ENCODE measurements at regions not wholly inside any gene's neighbourhood (a gene's known extent, or its start where the extent isn't known, plus 50 kb on each side); places are given as distances from the start of the nearest gene placed in this dataset.
A peak's percentile ranks its signal among the peaks of the same experiment; 100 is the strongest.

DNA sequence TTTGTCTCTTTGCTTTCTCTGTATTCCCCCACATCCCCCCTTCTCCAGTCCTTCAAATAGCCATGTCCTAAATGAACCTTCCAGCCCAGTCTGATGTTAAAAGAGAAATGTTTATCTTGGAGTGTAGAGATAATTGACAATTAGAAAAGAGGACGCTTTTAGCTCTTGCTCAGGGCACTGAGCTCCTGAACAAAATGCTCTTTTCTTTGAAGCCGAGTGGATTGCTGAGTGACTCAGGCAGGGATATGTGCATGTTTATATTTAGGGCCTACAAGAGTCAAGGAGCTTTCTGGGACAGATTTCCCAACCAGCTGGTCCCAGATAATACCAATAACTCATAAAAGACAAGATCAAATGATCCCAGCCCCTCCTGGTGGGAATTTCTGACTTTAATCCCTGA is 88.0 kb upstream of the SETBP1 start:
- Mint-ChIP-seq H3K9me3 (no peaks in the 10 kb centered on the region), H3K4me3 (no peak overlapping the region), H3K27me3 (ENCODE audit: low read depth) (no peaks in the 10 kb centered on the region), H3K27ac (no peak overlapping the region), H3K36me3 (no peaks in the 10 kb centered on the region), H3K4me1 (peaks cover 11% of the 10 kb centered on the region)
- ATAC-seq (no peak), DNase-seq (ENCODE audit: low spot score) (no peak)
- CTCF ChIA-PET = interaction anchor here (0.7 kb wide), 1 partner anchor 140 kb away, joined by 3 read pairs; no protein-coding TSS in a partner anchor
- TF ChIP-seq, protein P1, sequence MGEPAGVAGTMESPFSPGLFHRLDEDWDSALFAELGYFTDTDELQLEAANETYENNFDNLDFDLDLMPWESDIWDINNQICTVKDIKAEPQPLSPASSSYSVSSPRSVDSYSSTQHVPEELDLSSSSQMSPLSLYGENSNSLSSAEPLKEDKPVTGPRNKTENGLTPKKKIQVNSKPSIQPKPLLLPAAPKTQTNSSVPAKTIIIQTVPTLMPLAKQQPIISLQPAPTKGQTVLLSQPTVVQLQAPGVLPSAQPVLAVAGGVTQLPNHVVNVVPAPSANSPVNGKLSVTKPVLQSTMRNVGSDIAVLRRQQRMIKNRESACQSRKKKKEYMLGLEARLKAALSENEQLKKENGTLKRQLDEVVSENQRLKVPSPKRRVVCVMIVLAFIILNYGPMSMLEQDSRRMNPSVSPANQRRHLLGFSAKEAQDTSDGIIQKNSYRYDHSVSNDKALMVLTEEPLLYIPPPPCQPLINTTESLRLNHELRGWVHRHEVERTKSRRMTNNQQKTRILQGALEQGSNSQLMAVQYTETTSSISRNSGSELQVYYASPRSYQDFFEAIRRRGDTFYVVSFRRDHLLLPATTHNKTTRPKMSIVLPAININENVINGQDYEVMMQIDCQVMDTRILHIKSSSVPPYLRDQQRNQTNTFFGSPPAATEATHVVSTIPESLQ (CRISPR knock-in tag; IDR thresholded peaks at IDR 0.05) = no peak
- TF ChIP-seq, protein P2, sequence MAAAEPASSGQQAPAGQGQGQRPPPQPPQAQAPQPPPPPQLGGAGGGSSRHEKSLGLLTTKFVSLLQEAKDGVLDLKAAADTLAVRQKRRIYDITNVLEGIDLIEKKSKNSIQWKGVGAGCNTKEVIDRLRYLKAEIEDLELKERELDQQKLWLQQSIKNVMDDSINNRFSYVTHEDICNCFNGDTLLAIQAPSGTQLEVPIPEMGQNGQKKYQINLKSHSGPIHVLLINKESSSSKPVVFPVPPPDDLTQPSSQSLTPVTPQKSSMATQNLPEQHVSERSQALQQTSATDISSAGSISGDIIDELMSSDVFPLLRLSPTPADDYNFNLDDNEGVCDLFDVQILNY (CRISPR knock-in tag; IDR thresholded peaks at IDR 0.05) = no peak
- TF ChIP-seq NR3C1 (CRISPR knock-in tag; conservative IDR thresholded peaks at IDR 0.05; ENCODE audit: low read depth) = no peak
- no peak for TF ChIP-seq JAZF1 (CRISPR knock-in tag; IDR thresholded peaks at IDR 0.05)
- TF ChIP-seq ZNF416 (CRISPR knock-in tag; IDR thresholded peaks at IDR 0.05) = no peak
- TF ChIP-seq, protein P3, sequence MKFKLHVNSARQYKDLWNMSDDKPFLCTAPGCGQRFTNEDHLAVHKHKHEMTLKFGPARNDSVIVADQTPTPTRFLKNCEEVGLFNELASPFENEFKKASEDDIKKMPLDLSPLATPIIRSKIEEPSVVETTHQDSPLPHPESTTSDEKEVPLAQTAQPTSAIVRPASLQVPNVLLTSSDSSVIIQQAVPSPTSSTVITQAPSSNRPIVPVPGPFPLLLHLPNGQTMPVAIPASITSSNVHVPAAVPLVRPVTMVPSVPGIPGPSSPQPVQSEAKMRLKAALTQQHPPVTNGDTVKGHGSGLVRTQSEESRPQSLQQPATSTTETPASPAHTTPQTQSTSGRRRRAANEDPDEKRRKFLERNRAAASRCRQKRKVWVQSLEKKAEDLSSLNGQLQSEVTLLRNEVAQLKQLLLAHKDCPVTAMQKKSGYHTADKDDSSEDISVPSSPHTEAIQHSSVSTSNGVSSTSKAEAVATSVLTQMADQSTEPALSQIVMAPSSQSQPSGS (CRISPR knock-in tag; IDR thresholded peaks at IDR 0.05; ENCODE audit: borderline replicate concordance, low read depth) = no peak
- no peak for TF ChIP-seq CREM (CRISPR knock-in tag; IDR thresholded peaks at IDR 0.05)
- TF ChIP-seq IRF2 (CRISPR knock-in tag; IDR thresholded peaks at IDR 0.05; ENCODE audit: borderline replicate concordance, low read depth) = no peak
- no peak for TF ChIP-seq ZNF671 (CRISPR knock-in tag; IDR thresholded peaks at IDR 0.05)
- TF ChIP-seq, protein P4, sequence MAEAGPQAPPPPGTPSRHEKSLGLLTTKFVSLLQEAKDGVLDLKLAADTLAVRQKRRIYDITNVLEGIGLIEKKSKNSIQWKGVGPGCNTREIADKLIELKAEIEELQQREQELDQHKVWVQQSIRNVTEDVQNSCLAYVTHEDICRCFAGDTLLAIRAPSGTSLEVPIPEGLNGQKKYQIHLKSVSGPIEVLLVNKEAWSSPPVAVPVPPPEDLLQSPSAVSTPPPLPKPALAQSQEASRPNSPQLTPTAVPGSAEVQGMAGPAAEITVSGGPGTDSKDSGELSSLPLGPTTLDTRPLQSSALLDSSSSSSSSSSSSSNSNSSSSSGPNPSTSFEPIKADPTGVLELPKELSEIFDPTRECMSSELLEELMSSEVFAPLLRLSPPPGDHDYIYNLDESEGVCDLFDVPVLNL (CRISPR knock-in tag; IDR thresholded peaks at IDR 0.05; ENCODE audit: borderline replicate concordance, low read depth) = no peak
- no peak for TF ChIP-seq ZNF396 (CRISPR knock-in tag; IDR thresholded peaks at IDR 0.05; ENCODE audit: borderline replicate concordance)
- TF ChIP-seq, protein P5, sequence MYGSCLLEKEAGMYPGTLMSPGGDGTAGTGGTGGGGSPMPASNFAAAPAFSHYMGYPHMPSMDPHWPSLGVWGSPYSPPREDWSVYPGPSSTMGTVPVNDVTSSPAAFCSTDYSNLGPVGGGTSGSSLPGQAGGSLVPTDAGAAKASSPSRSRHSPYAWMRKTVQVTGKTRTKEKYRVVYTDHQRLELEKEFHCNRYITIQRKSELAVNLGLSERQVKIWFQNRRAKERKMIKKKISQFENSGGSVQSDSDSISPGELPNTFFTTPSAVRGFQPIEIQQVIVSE (CRISPR knock-in tag; IDR thresholded peaks at IDR 0.05; ENCODE audit: borderline replicate concordance) = no peak
- no peak for TF ChIP-seq RORB (CRISPR knock-in tag; IDR thresholded peaks at IDR 0.05)
- TF ChIP-seq, protein P6, sequence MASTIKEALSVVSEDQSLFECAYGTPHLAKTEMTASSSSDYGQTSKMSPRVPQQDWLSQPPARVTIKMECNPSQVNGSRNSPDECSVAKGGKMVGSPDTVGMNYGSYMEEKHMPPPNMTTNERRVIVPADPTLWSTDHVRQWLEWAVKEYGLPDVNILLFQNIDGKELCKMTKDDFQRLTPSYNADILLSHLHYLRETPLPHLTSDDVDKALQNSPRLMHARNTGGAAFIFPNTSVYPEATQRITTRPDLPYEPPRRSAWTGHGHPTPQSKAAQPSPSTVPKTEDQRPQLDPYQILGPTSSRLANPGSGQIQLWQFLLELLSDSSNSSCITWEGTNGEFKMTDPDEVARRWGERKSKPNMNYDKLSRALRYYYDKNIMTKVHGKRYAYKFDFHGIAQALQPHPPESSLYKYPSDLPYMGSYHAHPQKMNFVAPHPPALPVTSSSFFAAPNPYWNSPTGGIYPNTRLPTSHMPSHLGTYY (CRISPR knock-in tag; IDR thresholded peaks at IDR 0.05) = no peak
- TF ChIP-seq EMX1 (CRISPR knock-in tag; IDR thresholded peaks at IDR 0.05) = no peak
- POLR2A ChIA-PET = no interaction called here

DNA sequence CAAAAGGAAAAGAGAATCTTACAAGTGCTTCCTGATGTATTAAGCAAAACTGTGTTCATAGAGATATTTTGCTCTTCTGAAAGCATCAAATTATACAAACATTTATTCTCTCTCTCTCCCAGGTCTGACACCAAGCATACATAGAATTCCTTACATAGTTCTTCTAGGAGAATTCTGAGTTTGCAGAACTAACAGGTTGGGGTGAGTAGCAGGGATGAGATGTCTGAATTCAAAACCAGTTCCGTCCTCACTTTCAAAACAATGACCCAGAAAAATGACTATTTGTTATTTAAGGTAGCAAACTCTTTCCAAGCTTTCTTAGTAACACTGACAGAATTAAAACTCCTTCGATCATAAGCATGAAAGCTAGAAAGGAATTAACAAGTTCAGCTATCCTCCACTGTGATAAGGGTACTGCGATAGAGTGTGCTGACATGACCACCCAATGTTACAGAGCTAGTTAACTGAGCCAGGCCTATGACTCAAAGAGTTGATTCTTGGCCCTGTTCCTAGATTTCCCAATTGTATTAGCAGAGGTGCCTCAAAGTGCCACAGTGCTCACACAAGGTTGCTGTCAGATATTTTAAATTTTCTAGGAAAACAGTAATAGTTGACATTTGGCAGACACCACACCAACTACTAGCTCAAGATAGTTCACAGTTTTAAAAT is 85.8 kb upstream of the SETBP1 start:
- ATAC-seq (peak; percentile 36; the same call in 1 of the 2 replicates), DNase-seq (ENCODE audit: low spot score) (no peak)
- TF ChIP-seq IRF2 (CRISPR knock-in tag; IDR thresholded peaks at IDR 0.05; ENCODE audit: borderline replicate concordance, low read depth) = no peak
- TF ChIP-seq, protein P3 (CRISPR knock-in tag; IDR thresholded peaks at IDR 0.05; ENCODE audit: borderline replicate concordance, low read depth) = no peak
- no peak for TF ChIP-seq ZNF317 (CRISPR knock-in tag; IDR thresholded peaks at IDR 0.05; ENCODE audit: borderline replicate concordance, low read depth)
- TF ChIP-seq, protein P7, sequence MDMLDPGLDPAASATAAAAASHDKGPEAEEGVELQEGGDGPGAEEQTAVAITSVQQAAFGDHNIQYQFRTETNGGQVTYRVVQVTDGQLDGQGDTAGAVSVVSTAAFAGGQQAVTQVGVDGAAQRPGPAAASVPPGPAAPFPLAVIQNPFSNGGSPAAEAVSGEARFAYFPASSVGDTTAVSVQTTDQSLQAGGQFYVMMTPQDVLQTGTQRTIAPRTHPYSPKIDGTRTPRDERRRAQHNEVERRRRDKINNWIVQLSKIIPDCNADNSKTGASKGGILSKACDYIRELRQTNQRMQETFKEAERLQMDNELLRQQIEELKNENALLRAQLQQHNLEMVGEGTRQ (CRISPR knock-in tag; IDR thresholded peaks at IDR 0.05) = no peak
- TF ChIP-seq NFE2L1 (CRISPR knock-in tag; IDR thresholded peaks at IDR 0.05) = no peak
- Mint-ChIP-seq H3K9me3 (no peaks in the 10 kb centered on the region), H3K27ac (no peak overlapping the region), H3K36me3 (no peaks in the 10 kb centered on the region), H3K4me3 (no peak overlapping the region), H3K27me3 (ENCODE audit: low read depth) (no peaks in the 10 kb centered on the region), H3K4me1 (peaks cover 26% of the 10 kb centered on the region)
- POLR2A ChIA-PET = interaction anchor here (0.6 kb wide), 1 partner anchor 116 kb away, joined by 3 read pairs; no protein-coding TSS in a partner anchor
- CTCF ChIA-PET = interaction anchor here (0.7 kb wide), 1 partner anchor 985 kb away, joined by 3 read pairs; no protein-coding TSS in a partner anchor
